Ishikawa (cell line): ENCODE measurements at regions not wholly inside any gene's neighbourhood (a gene's known extent, or its start where the extent isn't known, plus 50 kb on each side); places are given as distances from the start of the nearest gene placed in this dataset.

Source experiments
- CEBPB ChIP-seq: IDR thresholded peaks from 2 replicates; pipeline ENCODE4 v1.6.1; 2012
- FOXM1 ChIP-seq: IDR thresholded peaks from 2 replicates; pipeline ENCODE4 v1.6.1; 2012; ENCODE audit warnings: low read depth, borderline replicate concordance
- REST ChIP-seq: IDR thresholded peaks from 2 replicates; pipeline ENCODE4 v1.6.1; 2012; ENCODE audit warnings: low read depth, mild to moderate bottlenecking
- TCF12 ChIP-seq: IDR thresholded peaks from 2 replicates; pipeline ENCODE4 v1.6.1; 2012; ENCODE audit warnings: low read depth

GRCh38 chr2:18401471-18401870 lies 159.0 kb downstream of the RDH14 start:
- TF ChIP-seq TCF12 (no peak), REST (no peak), CEBPB (no peak), FOXM1 (no peak)
